Neuronal stem cell (in vitro differentiated cells): ENCODE measurements at regions not wholly inside any gene's neighbourhood (a gene's known extent, or its start where the extent isn't known, plus 50 kb on each side); places are given as distances from the start of the nearest gene placed in this dataset.

Source experiments
- DNase-seq: peaks from one replicate; pipeline ENCODE4 v3.0.0-alpha.2; 2013; ENCODE audit warnings: low spot score
- H2AFZ ChIP-seq: one replicate; pipeline ENCODE4 v1.6.1; 2013; ENCODE audit warnings: mild to moderate bottlenecking, low read length, inconsistent platforms
- H2AK5ac ChIP-seq: 2 replicates; pipeline ENCODE4 v1.6.1; 2013; ENCODE audit warnings: low read depth, mild to moderate bottlenecking, inconsistent platforms, low read length, moderate library complexity, mixed read lengths
- H2BK120ac ChIP-seq: 2 replicates; pipeline ENCODE4 v1.6.1; 2013; ENCODE audit warnings: low read depth, mild to moderate bottlenecking, inconsistent platforms, low read length, moderate library complexity, mixed read lengths
- H2BK12ac ChIP-seq: one replicate; pipeline ENCODE4 v1.6.1; 2013; ENCODE audit warnings: low read length, inconsistent platforms
- H2BK15ac ChIP-seq: 2 replicates; pipeline ENCODE4 v1.6.1; 2013; ENCODE audit warnings: mild to moderate bottlenecking, low read length, inconsistent platforms, mixed read lengths
- H2BK5ac ChIP-seq: one replicate; pipeline ENCODE4 v1.6.1; 2013; ENCODE audit warnings: inconsistent platforms, mild to moderate bottlenecking, low read length, moderate library complexity
- H3K14ac ChIP-seq: one replicate; pipeline ENCODE4 v1.6.1; 2013; ENCODE audit warnings: low read length, inconsistent platforms
- H3K18ac ChIP-seq: 2 replicates; pipeline ENCODE4 v1.6.1; 2013; ENCODE audit warnings: low read length, inconsistent platforms
- H3K23ac ChIP-seq: 2 replicates; pipeline ENCODE4 v1.6.1; 2013; ENCODE audit warnings: low read depth, mild to moderate bottlenecking, mixed read lengths, low read length, inconsistent platforms; ENCODE audit not compliant: poor library complexity
- H3K27ac ChIP-seq: replicated peaks from 3 replicates; pipeline ENCODE4 v1.5.1; 2013; ENCODE audit warnings: low read length, inconsistent platforms
- H3K27me3 ChIP-seq, 3 experiments: 2 replicates each; pipeline ENCODE4 v1.6.1; 2013; ENCODE audit warnings: low read length in 3 of 3, mild to moderate bottlenecking in 2 of 3, inconsistent platforms in 1 of 3, low read depth in 1 of 3, mixed read lengths in 1 of 3, moderate library complexity in 1 of 3; ENCODE audit not compliant: control insufficient read depth in 3 of 3, insufficient read depth in 3 of 3
- H3K36me3 ChIP-seq, 2 donors: replicated peaks in 1 of 2; 2 replicates each; pipeline ENCODE4 v1.6.1; 2013; ENCODE audit warnings: low read length in 2 of 2; ENCODE audit not compliant: control insufficient read depth in 2 of 2, insufficient read depth in 2 of 2
- H3K4ac ChIP-seq: 2 replicates; pipeline ENCODE4 v1.6.1; 2013; ENCODE audit warnings: inconsistent platforms, mild to moderate bottlenecking, low read length, moderate library complexity
- H3K4me1 ChIP-seq, 2 donors: 1 replicate in 1 of 2; 2 replicates in 1 of 2; pipeline ENCODE4 v1.6.1; 2013; ENCODE audit warnings: low read length in 2 of 2, low read depth in 1 of 2; ENCODE audit not compliant: control insufficient read depth in 2 of 2, insufficient read depth in 1 of 2
- H3K4me2 ChIP-seq: one replicate; pipeline ENCODE4 v1.6.1; 2013; ENCODE audit warnings: mild to moderate bottlenecking, low read length, inconsistent platforms; ENCODE audit not compliant: insufficient read depth, poor library complexity, severe bottlenecking
- H3K4me3 ChIP-seq, 2 donors: 2 replicates each; pipeline ENCODE4 v1.5.1; 2013; ENCODE audit warnings: low read length in 2 of 2, mild to moderate bottlenecking in 2 of 2, inconsistent platforms in 1 of 2, moderate library complexity in 1 of 2
- H3K79me1 ChIP-seq: one replicate; pipeline ENCODE4 v1.6.1; 2013; ENCODE audit warnings: low read depth, mild to moderate bottlenecking, inconsistent platforms, low read length, moderate library complexity
- H3K9ac ChIP-seq: one replicate; pipeline ENCODE4 v1.6.1; 2013; ENCODE audit warnings: mild to moderate bottlenecking, low read depth, low read length, inconsistent platforms; ENCODE audit not compliant: poor library complexity
- H3K9me3 ChIP-seq, 2 donors: replicated peaks in 1 of 2; 2 replicates each; pipeline versions ENCODE3 to v1.6.1; 2013; ENCODE audit warnings: low read length in 2 of 2, mild to moderate bottlenecking in 2 of 2, inconsistent platforms in 1 of 2, low read depth in 1 of 2, mixed read lengths in 1 of 2, moderate library complexity in 1 of 2; ENCODE audit not compliant: control insufficient read depth in 2 of 2, insufficient read depth in 1 of 2
- H4K8ac ChIP-seq: one replicate; pipeline ENCODE4 v1.6.1; 2013; ENCODE audit warnings: low read depth, mild to moderate bottlenecking, inconsistent platforms, low read length, moderate library complexity
- H4K91ac ChIP-seq: one replicate; pipeline ENCODE4 v1.6.1; 2013; ENCODE audit warnings: low read length, low read depth, mild to moderate bottlenecking, inconsistent platforms; ENCODE audit not compliant: poor library complexity
- WGBS, 2 donors: extraction: QIAGEN DNeasy Blood & Tissue Kit; methylation state at CpG; one replicate each; pipeline ENCODE4 v1.1.7; 2013; ENCODE audit warnings: missing lambda C conversion rate in 2 of 2, mixed read lengths in 1 of 2; ENCODE audit not compliant: insufficient read length in 2 of 2, insufficient replicate concordance in 1 of 2; ENCODE audit errors: extremely low coverage in 2 of 2; 5-methylcytosine and 5-hydroxymethylcytosine counted together

DNA sequence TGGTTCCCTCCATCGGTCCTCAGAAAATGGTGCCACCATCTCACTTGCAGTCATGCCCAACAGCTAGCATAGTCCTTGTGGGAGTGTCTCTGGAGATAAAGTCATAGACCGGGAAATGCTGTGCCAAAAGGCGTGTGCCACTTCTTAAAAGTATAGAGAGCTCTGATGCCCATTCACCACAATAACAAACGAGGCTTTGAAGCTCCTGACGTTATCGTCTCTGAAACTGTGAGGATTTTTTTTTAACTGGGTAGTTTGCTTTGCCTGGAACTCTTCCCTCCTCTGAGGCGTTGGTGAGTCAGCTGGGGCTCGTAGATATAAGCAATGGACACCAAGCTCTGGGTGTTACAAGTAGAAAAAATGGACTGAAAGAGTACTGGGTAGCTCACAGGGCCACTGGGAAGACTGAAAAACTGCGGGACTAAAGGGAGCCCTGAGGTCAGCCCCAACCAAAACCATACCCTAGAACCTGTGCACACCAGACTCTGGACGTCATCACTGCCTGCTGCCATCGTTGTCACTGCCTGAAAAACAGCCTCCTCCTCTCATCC lies 89.4 kb upstream of the TRIM2 start:
- Histone ChIP-seq H3K9ac (no peak overlapping the region), H2AFZ (no peak overlapping the region), H3K9me3 (no peaks in the 10 kb centered on the region), H2BK120ac (peak overlapping the region; percentile 5), H3K4me3 (no peak overlapping the region), H2AK5ac (no peak overlapping the region), H3K27ac (no peak overlapping the region), H2BK15ac (peak overlapping the region; percentile 62), H2BK5ac (peak overlapping the region; percentile 35), H3K18ac (peak overlapping the region; percentile 33), H3K27me3 (peaks cover 0 to 17% (median 0%) of the 10 kb centered on the region in 3 experiments), H3K79me1 (no peaks in the 10 kb centered on the region), H4K8ac (no peak overlapping the region), H3K36me3 (no peaks in the 10 kb centered on the region), H3K23ac (peak overlapping the region; percentile 70), H2BK12ac (no peak overlapping the region), H3K4me1 (no peaks in the 10 kb centered on the region), H3K4me2 (no peak overlapping the region), H4K91ac (no peak overlapping the region), H3K4ac (no peak overlapping the region), H3K14ac (peak overlapping the region; percentile 10)
- no CpG with 5 or more reads among the region's 11 CpGs for WGBS, 2 donors
- no peak for DNase-seq

DNA sequence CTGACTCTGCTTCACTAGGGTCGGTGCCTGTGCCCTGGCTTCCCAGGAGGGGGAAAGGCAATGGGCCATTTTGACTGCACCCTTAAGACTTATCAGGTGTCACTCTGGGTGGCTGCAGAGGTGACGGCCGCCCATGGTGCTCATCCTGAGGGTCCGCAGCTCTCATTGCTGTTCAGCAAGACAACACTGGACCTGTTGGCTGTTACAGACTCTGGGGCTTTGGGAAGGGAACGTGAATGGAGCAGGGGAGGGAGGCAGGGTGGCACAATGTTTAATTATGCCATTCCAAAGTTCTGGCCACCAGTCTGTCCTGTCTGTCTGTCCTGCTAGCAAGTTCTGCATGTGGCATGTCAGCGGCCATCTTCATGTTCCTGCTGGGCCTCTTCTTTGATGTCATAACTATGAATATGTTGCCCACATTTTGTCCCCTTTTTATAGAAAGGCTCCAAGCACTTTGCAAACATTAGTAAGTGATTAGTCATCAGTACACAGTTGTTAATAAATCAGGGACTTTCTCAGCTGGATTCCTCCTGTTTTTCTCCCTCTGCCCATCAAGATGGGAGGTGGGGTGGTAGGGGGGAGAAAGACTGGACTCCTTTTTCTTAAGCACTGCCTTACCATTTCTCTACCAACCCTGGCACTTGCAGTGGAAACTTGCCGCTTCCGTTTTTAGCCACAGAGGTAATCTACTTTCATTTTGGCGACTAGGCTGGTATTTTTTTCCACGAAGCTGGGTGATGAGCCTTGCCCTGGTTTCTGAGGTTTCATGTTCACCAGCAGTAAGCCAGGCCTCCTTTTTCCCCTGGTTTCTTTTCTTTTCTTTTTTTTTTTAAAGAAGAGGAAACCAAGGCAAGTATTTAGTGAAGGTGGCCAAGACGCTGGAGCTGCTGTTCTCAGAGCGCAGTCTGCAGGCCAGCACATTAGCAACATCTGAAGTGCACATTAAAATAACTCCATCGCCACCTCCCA lies 88.6 kb upstream of the TRIM2 start:
- WGBS, 2 donors, result no CpG with 5 or more reads among the region's 13 CpGs
- H3K18ac ChIP-seq, result peak overlapping the region; percentile 33
- no peak overlapping the region for H3K4ac ChIP-seq
- peak overlapping the region; percentile 70 for H3K23ac ChIP-seq
- H3K27ac ChIP-seq, result no peak overlapping the region
- H4K8ac ChIP-seq, result no peak overlapping the region
- peaks cover 0 to 17% (median 0%) of the 10 kb centered on the region in 3 experiments for H3K27me3 ChIP-seq
- no peak overlapping the region for H2AK5ac ChIP-seq
- no peak for DNase-seq
- H2BK15ac ChIP-seq, result peak overlapping the region; percentile 62
- no peak overlapping the region for H3K4me3 ChIP-seq
- peak overlapping the region; percentile 59 for H4K91ac ChIP-seq
- peak overlapping the region; percentile 35 for H2BK5ac ChIP-seq
- peak overlapping the region; percentile 10 for H3K14ac ChIP-seq
- peak overlapping the region; percentile 5 for H2BK120ac ChIP-seq
- no peak overlapping the region for H3K9ac ChIP-seq
- H2BK12ac ChIP-seq, result no peak overlapping the region
- H3K4me1 ChIP-seq, result no peaks in the 10 kb centered on the region
- H3K36me3 ChIP-seq, result no peaks in the 10 kb centered on the region
- H3K79me1 ChIP-seq, result no peaks in the 10 kb centered on the region
- no peaks in the 10 kb centered on the region for H3K9me3 ChIP-seq
- no peak overlapping the region for H3K4me2 ChIP-seq
- no peak overlapping the region for H2AFZ ChIP-seq

DNA sequence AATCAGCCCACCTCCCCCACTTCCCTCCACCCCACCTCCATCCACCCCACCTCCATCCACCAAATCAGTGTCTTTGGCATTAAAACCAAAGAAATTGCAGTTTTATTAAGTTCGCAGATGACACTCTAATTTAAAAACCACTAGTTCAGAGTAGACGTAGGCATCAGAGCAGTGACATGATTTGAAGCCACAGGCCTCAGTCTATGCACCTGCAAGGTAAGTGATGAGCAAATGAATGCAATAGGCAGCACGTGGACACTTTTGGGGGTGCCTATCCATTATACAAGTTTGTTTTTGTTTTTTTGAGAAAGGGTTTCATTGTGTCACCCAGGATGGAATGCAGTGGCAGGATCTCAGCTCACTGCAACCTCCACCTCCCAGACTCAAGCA lies 88.0 kb upstream of the TRIM2 start:
- H3K79me1 ChIP-seq, result no peaks in the 10 kb centered on the region
- H3K4me2 ChIP-seq, result no peak overlapping the region
- H3K9ac ChIP-seq, result no peak overlapping the region
- no peak overlapping the region for H3K18ac ChIP-seq
- no peaks in the 10 kb centered on the region for H3K4me1 ChIP-seq
- no peak overlapping the region for H4K8ac ChIP-seq
- H3K9me3 ChIP-seq, result no peaks in the 10 kb centered on the region
- no peak overlapping the region for H3K27ac ChIP-seq
- no peak overlapping the region for H2AK5ac ChIP-seq
- H3K36me3 ChIP-seq, result no peaks in the 10 kb centered on the region
- no peak overlapping the region for H2AFZ ChIP-seq
- no peak overlapping the region for H3K23ac ChIP-seq
- peaks cover 0 to 17% (median 0%) of the 10 kb centered on the region in 3 experiments for H3K27me3 ChIP-seq
- H2BK12ac ChIP-seq, result no peak overlapping the region
- DNase-seq, result no peak
- H3K4ac ChIP-seq, result no peak overlapping the region
- no CpG with 5 or more reads among the region's 3 CpGs for WGBS, 2 donors
- no peak overlapping the region for H2BK15ac ChIP-seq
- no peak overlapping the region for H2BK120ac ChIP-seq
- H4K91ac ChIP-seq, result no peak overlapping the region
- H3K14ac ChIP-seq, result no peak overlapping the region
- no peak overlapping the region for H2BK5ac ChIP-seq
- H3K4me3 ChIP-seq, result no peak overlapping the region

DNA sequence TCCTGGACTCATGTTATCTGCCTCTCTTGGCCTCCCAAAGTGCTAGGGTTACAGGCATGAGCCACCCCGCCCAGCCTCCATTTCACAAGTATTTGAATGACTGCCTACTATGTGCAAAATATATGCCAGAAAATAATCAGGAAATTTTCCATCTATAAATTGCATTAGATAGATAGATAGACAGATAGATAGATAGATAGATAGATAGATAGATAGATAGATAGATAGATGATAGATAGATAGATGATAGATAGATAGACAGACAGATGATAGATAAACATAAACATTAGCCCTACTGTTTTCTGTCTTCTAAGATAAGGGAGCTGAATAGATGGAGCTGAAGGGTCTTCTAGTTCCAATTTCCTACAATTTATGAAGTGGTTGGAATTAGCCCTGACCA lies 87.4 kb upstream of the TRIM2 start:
- Histone ChIP-seq H3K4me1 (no peaks in the 10 kb centered on the region), H3K79me1 (no peaks in the 10 kb centered on the region), H3K18ac (no peak overlapping the region), H2BK120ac (no peak overlapping the region), H2AFZ (no peak overlapping the region), H3K4ac (no peak overlapping the region), H3K23ac (no peak overlapping the region), H3K14ac (no peak overlapping the region), H3K27me3 (peaks cover 0 to 17% (median 0%) of the 10 kb centered on the region in 3 experiments), H3K9ac (no peak overlapping the region), H3K27ac (no peak overlapping the region), H3K4me3 (no peak overlapping the region), H2BK5ac (no peak overlapping the region), H3K9me3 (no peaks in the 10 kb centered on the region), H3K36me3 (no peaks in the 10 kb centered on the region), H3K4me2 (no peak overlapping the region), H4K91ac (no peak overlapping the region), H4K8ac (no peak overlapping the region), H2BK15ac (no peak overlapping the region), H2BK12ac (no peak overlapping the region), H2AK5ac (no peak overlapping the region)
- no peak for DNase-seq
- WGBS, 2 donors, result no CpG with 5 or more reads among the region's 1 CpG
